Activated CD4-positive, alpha-beta T cell treated with anti-CD3 and anti-CD28 coated beads, Interleukin-2, amount 50 U/mL, for 16 hours (primary cell): ENCODE measurements at regions not wholly inside any gene's neighbourhood (a gene's known extent, or its start where the extent isn't known, plus 50 kb on each side); places are given as distances from the start of the nearest gene placed in this dataset.
"Not testable (repeated sequence)": the region's sequence is repeated elsewhere in the genome, so short reads cannot be mapped to it uniquely, and the experiment has no call there.

Experiments used
- DNase-seq: peaks from one replicate; pipeline ENCODE4 v3.0.0-alpha.2; 2020

- DNase-seq: no peak
Measured at GRCh38 chr9:34783951-34784487, 74.1 kb upstream of the CCL21 start.

DNA sequence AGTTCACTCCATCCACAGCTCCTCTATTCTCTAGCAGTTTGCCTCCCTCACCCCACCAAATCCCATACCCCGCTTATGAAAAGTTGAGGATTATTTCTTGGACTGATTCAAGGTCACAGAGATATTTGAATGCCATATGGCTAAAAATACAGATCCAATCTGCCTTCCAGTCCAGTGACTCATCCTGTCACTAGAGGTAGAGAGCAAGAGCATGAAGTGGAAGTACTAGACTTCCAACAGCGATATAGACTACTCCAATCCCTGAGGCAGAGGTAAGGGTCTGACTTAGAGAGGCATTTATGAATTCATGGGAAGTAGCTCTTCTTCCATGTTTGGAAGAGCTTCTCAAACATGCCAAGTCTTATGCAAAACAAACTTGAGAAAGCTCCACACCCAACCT, 72.4 kb upstream of the CCL21 start:
- DNase-seq: no peak

DNA sequence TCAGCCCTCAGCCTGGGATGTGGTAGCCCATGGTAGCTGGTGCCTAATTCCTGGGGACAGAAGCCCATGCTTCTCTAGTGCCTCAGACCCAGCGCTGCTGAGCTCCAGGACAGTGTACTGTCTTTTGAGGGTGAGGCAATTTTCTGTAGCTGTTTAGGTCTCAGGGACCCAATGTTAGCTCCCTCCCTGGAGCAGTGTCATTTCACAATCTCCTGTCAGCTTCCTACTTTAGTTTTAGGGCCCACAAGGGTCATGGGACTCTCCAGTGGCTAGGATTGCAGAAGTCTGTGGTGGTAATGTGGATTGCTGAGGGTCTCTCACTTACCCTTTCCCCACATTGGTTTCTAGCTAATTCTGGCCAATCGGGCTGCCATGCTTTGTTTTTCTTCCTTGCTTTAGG, 67.7 kb upstream of the CCL21 start:
- DNase-seq: no peak

DNA sequence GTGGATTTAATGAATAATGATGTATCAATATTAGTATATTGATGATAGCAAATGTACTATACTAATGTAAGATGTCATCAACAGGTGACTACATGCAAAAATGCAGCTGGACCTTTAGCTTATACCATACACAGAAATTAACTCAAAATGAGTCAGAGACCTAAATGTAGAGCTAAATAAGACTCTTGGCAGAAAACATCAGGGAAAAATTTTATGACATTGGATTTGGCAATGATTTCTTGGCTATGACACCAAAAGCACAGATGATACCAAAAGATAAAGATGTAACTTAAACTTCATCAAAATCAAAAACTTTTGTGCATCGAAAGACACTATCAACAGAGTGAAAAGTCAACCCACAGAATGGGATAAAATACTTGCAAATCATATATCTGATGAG, 64.0 kb upstream of the CCL21 start:
- no peak for DNase-seq

DNA sequence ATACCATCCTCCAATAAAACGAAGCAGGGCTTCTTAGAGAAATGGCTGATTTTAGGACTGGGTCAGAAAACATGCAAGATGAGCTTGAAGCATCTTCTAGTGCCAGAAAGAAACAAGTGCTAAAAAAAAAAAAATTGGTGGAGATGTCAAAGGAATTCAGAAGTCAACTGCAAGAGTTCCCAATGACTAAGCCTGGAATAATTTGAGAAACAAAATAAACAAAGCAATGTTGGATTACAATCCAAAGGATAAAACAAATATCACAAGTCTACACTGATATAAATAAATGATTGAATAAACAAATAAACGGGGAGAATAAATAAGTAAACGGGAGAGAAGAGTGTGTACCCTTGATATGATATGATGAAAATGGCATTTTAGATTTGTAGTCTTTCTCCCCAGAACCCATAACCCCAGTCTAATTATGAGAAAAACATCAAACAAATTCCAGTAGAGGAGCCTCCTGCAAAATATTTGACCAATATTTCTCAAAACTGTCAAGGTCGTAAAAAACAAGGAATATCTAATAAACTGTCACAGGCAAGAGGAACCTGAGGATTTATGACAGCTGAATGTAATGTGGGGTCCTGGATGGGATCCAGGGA, 63.5 kb upstream of the CCL21 start:
- DNase-seq: no peak

DNA sequence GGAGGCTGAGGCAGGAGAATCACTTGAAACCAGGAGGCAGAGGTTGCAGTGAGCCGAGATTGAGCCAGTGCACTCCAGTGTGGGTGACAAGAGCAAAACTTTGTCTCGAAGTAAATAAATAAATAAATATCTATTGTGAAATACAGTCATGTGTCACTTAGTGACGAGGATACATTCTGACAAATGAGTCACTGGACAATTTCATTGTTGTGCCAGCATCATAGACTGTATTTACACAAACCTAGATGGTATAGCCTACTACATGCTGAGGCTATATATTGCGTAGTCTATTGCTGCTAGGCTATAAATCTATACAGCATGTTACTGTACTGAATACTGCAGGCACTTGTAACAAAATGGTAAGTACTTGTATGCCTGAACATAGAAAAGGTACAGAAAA, 61.1 kb upstream of the CCL21 start:
- DNase-seq: no peak

GRCh38 chr9:34767087-34767486, 57.2 kb upstream of the CCL21 start:
- DNase-seq: not testable (repeated sequence)

GRCh38 chr9:34760196-34761040, 50.5 kb upstream of the CCL21 start:
- peak; percentile 35 for DNase-seq
